ENCODE measurements at regions not wholly inside any gene's neighbourhood (a gene's known extent, or its start where the extent isn't known, plus 50 kb on each side); places are given as distances from the start of the nearest gene placed in this dataset.

DNA sequence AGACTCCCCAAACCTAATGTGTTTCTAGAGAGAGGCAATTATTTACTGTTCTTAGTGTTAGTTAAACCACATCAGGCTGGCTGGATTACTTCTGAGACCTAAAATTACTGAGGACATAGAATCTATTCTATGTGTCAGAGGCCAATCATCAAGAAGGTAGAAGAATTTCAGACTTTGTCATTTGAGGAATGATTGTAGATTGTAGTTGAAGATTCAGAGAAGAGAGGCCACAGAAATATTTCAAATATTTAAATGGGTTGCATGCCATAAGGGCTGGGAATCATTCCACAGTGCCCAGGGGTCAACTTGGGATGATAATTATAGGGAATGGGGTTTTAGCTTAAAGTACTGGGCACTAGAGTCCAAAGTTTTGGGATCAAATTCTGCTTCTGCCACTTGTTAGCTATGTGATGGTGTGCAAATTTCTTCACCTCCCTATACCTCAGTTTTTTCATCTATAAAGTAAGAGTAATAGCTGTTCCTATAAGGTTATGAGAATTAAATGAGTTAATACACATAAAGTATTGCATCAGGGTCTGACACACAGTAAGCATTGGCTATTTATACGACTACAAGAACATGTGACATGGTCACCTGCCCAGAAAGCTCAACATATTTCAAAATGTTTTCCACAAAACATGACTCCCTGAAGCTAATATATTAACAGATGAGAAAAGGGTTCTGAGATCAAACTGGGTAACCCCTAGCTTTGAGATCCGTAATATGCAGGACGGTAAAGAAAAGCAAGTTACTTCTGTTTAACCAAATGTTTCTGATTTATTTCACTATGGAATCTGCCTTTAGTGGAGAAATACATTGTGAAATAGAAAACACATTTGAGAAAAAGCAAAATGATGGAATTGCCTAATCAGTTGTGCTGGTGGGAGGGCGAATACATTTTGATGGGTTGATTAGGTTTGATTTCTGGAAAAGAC is 69.7 kb upstream of the SPAG17 start:
- H4K20me1 ChIP-seq (ENCODE audit: insufficient read depth, low read length): no peaks in the 10 kb centered on the region
- BruUV-seq (replicated peaks): no TSS peak
- no peak overlapping the region for H3K27ac ChIP-seq (ENCODE audit: extremely low read length, insufficient read depth, low read length)
- H3K4me1 ChIP-seq (ENCODE audit: insufficient read depth, low read length): no peaks in the 10 kb centered on the region
- no peaks in the 10 kb centered on the region; a peak in 1 of 5 replicates for H3K27me3 ChIP-seq (ENCODE audit: control insufficient read depth in 1 of 2, insufficient read depth in 2 of 2, low read length in 2 of 2)
- WGBS (ENCODE audit: low lambda C conversion rate): 19% methylated on average over 4 of the region's 4 CpGs
- H3K9ac ChIP-seq (ENCODE audit: insufficient read depth, low read depth, low read length): no peak overlapping the region
- H3K4me3 ChIP-seq (replicated peaks in 1 of 3; ENCODE audit: insufficient read depth in 1 of 3, low read depth in 2 of 3, low read length in 3 of 3): no peak overlapping the region
- no peaks in the 10 kb centered on the region for H3K36me3 ChIP-seq (replicated peaks in 1 of 2; ENCODE audit: control insufficient read depth in 1 of 2, insufficient read depth in 2 of 2, low read length in 2 of 2)
- H2AFZ ChIP-seq (ENCODE audit: low read length): no peak overlapping the region
- no peaks in the 10 kb centered on the region for H3K79me2 ChIP-seq (ENCODE audit: insufficient read depth, low read length)
- CTCF ChIA-PET (ENCODE audit: low intra/inter-chr PET ratio, low total read pairs): no interaction called here
- FAIRE-seq: no peak
- H3K4me2 ChIP-seq (ENCODE audit: low read depth, low read length): no peak overlapping the region
- in situ Hi-C loops (cut with HindIII; ENCODE audit: extremely low pct_ligation_motif_present, low pct_unique_long_range_greater_than_20kb) (no loop called here), intact Hi-C loops (cut with micrococcal nuclease; ENCODE audit: unreplicated experiment) (no loop called here)
- POLR2A ChIA-PET: no interaction called here
- DNase-seq (ENCODE audit: low spot score): no peak
- no peaks in the 10 kb centered on the region for H3K9me3 ChIP-seq (ENCODE audit: low read length)
- no peak for TF ChIP-seq ZNF24 (IDR thresholded peaks at IDR 0.05)
- no peak for TF ChIP-seq CENPT (CRISPR knock-in tag; IDR thresholded peaks at IDR 0.05; ENCODE audit: low read depth)
- no peak for TF ChIP-seq ZNF383 (CRISPR knock-in tag; IDR thresholded peaks at IDR 0.05; ENCODE audit: borderline replicate concordance)
- TF ChIP-seq SNAI1 (CRISPR knock-in tag; IDR thresholded peaks at IDR 0.05; ENCODE audit: borderline replicate concordance): no peak
- no peak for TF ChIP-seq SP4 (CRISPR knock-in tag; IDR thresholded peaks at IDR 0.05)
- TF ChIP-seq ZKSCAN1 (IDR thresholded peaks at IDR 0.05; ENCODE audit: low read length): no peak
- TF ChIP-seq, protein P1, sequence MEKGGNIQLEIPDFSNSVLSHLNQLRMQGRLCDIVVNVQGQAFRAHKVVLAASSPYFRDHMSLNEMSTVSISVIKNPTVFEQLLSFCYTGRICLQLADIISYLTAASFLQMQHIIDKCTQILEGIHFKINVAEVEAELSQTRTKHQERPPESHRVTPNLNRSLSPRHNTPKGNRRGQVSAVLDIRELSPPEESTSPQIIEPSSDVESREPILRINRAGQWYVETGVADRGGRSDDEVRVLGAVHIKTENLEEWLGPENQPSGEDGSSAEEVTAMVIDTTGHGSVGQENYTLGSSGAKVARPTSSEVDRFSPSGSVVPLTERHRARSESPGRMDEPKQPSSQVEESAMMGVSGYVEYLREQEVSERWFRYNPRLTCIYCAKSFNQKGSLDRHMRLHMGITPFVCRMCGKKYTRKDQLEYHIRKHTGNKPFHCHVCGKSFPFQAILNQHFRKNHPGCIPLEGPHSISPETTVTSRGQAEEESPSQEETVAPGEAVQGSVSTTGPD (CRISPR knock-in tag; IDR thresholded peaks at IDR 0.05): no peak
- no peak for ATAC-seq
